ENCODE measurements at regions not wholly inside any gene's neighbourhood (a gene's known extent, or its start where the extent isn't known, plus 50 kb on each side); places are given as distances from the start of the nearest gene placed in this dataset.
"Not testable (repeated sequence)": the region's sequence is repeated elsewhere in the genome, so short reads cannot be mapped to it uniquely, and the experiment has no call there.

DNA sequence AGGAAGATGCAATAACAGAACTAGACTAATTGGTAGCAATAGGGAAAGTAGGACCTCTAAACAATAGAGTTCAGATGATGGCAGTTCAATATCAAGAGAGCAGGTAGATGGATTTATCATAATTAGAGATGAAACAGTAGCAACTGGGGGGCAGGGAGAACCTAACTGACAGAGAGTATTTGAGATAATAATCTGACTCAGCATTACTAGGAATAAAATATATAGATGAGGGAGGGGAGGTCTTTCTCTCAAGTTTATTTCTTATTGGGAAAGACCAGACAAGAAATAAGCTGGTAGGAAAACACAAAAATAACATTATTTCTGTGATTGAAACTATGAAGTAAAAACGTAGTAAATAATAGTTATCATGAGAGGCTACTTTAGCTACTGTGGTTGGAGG, 1656.7 kb upstream of the B3GALT2 start:
- no peak for DNase-seq (ENCODE audit: low spot score)
- TF ChIP-seq, protein P1, sequence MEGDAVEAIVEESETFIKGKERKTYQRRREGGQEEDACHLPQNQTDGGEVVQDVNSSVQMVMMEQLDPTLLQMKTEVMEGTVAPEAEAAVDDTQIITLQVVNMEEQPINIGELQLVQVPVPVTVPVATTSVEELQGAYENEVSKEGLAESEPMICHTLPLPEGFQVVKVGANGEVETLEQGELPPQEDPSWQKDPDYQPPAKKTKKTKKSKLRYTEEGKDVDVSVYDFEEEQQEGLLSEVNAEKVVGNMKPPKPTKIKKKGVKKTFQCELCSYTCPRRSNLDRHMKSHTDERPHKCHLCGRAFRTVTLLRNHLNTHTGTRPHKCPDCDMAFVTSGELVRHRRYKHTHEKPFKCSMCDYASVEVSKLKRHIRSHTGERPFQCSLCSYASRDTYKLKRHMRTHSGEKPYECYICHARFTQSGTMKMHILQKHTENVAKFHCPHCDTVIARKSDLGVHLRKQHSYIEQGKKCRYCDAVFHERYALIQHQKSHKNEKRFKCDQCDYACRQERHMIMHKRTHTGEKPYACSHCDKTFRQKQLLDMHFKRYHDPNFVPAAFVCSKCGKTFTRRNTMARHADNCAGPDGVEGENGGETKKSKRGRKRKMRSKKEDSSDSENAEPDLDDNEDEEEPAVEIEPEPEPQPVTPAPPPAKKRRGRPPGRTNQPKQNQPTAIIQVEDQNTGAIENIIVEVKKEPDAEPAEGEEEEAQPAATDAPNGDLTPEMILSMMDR (IDR thresholded peaks at IDR 0.05) = no peak
- H3K4me3 ChIP-seq = no peak overlapping the region
- no peak overlapping the region for H3K27ac ChIP-seq

DNA sequence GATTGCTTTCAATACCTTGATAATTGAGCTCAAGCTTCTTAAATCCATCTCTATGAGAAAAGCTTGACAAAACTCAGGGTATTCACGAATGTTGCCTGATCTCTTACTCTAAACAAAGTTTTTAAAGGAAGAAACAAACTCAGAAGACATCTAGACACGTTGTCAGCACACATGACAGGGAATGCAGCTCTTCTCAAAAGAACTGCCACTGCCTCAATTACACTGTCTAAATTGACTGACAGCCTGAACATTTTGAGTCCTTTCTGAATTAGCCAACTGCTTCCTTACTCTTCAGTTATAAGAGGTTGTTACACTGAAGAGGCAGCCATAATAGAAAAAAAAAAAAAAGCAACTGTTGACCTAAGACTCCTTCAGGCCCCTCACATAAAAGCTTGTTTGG, 1646.7 kb upstream of the B3GALT2 start:
- TF ChIP-seq, protein P1 (IDR thresholded peaks at IDR 0.05) = no peak
- Histone ChIP-seq H3K4me3 (no peak overlapping the region), H3K27ac (no peak overlapping the region)
- DNase-seq (ENCODE audit: low spot score) = no peak

DNA sequence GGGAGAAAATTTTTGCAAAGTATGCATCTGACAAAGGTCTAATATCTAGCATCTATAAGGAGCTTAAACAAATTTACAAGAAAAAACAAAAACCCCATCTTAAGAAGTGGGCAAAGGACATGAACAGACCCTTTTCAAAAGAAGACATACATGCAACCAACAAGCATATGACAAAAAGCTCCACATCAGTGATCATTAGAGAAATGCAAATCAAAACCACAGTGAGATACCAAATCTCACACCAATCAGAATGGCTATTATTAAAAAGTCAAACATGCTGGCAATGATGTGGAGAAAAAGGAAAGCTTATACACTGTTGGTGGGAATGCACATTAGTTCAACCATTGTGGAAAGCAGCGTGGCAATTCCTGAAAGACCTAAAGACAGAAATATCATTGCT, 1645.2 kb upstream of the B3GALT2 start:
- not testable (repeated sequence) for H3K4me3 ChIP-seq; H3K27ac ChIP-seq; DNase-seq (ENCODE audit: low spot score)

DNA sequence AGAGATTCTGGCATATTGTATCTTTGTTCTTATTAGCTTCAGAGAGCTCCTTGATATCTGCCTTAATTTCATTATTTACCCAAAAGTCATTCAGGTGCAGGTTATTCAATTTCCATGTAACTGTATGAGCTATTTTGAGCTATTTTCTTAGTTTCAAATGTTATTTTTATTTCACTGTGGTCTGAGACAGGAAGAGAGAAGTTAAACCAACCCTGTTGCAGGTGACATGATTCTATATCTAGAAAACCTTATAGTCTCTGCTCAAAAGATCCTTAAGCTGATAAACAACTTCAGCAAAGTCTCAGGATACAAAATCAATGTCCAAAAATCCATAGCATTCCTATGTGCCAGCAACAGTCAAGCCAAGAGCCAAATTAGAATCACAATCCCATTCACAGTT, 1644.0 kb upstream of the B3GALT2 start:
- no peak for DNase-seq (ENCODE audit: low spot score)
- Histone ChIP-seq H3K4me3 (no peak overlapping the region), H3K27ac (no peak overlapping the region)
- TF ChIP-seq, protein P1 (IDR thresholded peaks at IDR 0.05) = no peak

DNA sequence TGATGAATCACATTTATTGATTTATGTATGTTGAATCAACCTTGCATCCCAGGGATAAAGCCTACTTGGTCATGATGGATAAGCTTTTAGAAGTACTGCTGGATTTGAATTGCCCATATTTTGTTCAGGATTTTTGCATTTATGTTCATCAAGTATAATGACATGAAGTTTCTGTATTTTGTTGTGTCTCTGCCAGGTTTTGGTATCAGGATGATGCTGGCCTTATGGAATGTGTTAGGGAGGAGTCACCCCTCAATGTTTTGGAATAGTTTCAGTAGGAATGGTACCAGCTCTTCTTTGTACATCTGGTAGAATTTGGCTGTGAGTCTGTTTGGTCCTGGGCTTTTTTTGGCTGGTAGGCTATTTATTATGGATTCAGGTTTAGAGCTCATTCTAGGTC, 1643.1 kb upstream of the B3GALT2 start:
- Histone ChIP-seq H3K27ac (no peak overlapping the region), H3K4me3 (no peak overlapping the region)
- TF ChIP-seq, protein P1 (IDR thresholded peaks at IDR 0.05) = no peak
- DNase-seq (ENCODE audit: low spot score) = no peak

DNA sequence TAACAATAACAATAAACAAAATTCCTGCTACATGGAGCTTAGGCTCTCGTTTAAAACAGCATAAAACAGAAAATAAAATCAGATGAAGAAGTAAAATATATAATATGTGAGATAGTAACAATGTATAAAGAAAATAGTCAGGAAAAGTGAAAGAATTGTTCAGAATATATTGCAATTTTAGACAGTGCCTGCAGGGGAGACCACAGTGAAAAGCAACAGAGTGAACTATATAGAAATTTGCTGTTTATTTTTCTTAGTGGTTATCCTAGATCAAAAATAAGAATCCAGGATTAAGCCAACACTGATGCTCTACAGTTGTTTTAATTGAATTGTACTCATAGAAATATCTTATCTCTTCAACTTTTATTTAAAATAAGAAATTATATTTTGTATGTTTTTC, 1639.0 kb upstream of the B3GALT2 start:
- DNase-seq (ENCODE audit: low spot score) = no peak
- no peak overlapping the region for H3K4me3 ChIP-seq
- TF ChIP-seq, protein P1 (IDR thresholded peaks at IDR 0.05) = no peak
- H3K27ac ChIP-seq = no peak overlapping the region

DNA sequence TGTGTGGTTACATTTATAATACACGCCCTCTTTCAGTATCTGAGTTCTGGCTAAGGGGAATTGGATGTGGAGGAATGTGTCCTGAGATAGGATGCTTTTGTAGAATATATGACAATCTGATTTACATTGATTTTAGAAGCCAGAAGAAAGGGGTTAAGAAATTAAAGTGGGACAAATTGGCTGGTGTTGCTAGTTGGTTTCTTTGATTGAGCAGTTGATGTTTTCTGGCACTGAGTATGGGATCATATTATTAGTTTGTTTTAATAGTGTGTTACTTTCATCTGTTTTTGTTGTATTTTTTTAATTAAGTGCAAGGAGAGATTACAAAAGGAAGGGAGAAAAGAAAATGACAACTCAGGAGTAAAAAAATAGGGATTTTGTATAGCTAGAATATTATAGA, 1634.7 kb upstream of the B3GALT2 start:
- TF ChIP-seq, protein P1 (IDR thresholded peaks at IDR 0.05) = no peak
- no peak for DNase-seq (ENCODE audit: low spot score)
- no peak overlapping the region for H3K4me3 ChIP-seq
- no peak overlapping the region for H3K27ac ChIP-seq

DNA sequence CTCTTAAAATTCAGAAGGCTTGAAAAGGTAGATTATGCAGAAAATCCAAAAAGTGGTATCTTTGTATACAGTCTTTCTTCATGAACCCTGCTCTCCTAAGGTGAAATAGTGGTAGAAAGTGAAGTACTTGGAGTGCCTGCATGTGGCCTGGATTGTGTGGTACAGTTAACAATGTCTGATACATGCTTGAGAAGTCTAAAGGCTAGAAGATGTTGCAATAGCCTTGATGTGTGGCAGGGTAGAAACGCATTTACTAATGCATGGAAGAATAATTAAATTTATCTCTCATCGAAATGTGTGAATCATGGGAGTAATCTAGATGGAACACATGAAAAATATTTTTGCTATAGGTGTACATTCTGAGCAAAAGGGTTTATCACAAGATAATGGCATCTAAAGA, 1632.3 kb upstream of the B3GALT2 start:
- DNase-seq (ENCODE audit: low spot score) = no peak
- no peak overlapping the region for H3K4me3 ChIP-seq
- TF ChIP-seq, protein P1 (IDR thresholded peaks at IDR 0.05) = no peak
- no peak overlapping the region for H3K27ac ChIP-seq
